GM18520 (cell line): ENCODE measurements at regions not wholly inside any gene's neighbourhood (a gene's known extent, or its start where the extent isn't known, plus 50 kb on each side); places are given as distances from the start of the nearest gene placed in this dataset.

Source experiments
- ATAC-seq: cut with Tn5 transposase; IDR thresholded peaks from one replicate; pipeline ENCODE4 v1.9.1; 2021; ENCODE audit not compliant: unreplicated experiment

DNA sequence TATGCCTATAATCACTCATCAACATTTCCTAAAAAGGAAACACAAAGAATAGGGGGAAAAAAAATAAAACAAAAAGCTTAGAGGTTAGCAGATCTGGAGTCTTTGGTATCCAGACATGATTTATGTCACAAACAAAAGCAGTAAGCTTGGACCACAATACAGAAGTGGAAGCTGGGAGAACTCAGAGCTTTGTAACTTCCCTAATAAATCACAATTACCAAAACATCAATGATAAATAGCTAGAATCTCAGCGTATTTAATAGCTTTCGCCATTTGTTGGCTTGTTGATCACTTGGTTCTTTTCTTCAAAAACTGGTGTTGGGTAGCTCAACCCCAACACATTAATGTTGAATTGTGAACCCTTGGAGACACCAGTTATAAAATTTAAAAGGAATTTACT is 392.5 kb downstream of the IRS1 start:
- no peak for ATAC-seq

GRCh38 chr2:226405465-226405864 is 394.2 kb downstream of the IRS1 start:
- no peak for ATAC-seq

DNA sequence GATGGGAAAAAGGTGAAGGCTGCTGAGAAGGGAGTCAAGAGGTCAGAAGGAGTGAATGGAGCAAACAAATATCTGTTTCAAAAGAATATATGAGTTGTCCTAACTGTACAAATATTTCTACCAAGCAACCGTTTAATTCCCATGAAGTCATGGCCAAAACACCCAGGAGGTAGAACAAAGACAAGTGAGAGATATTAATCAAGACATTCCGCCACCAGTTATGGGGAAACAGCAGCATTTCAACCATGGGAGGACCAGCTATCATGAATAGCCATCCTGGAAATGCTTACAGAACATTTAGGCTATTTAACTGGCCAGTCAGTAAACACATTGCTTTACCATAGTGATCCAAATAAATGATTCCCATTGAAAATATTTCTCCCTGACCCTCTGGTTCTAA is 396.3 kb downstream of the IRS1 start:
- no peak for ATAC-seq

DNA sequence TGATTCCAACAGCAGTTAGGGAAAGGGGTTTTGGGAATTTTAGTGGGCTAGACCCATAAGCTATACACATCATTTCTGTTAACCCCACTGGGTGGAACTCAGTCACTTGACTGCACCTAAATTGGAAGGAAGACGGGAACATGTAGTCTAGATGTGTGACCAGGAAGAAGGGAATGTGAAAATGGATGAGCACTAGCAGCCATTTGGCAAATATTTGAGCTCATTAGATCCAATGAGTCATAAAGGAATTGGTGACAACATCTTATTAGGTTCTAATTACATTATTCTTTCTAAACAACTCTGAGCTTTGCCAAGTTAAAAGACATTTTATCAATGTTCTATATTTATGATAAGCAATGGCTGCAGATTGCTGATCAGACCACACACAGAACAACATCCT is 400.6 kb downstream of the IRS1 start:
- ATAC-seq: no peak

- ATAC-seq: no peak
Measured at GRCh38 chr2:226398580-226398979, 401.0 kb downstream of the IRS1 start.

DNA sequence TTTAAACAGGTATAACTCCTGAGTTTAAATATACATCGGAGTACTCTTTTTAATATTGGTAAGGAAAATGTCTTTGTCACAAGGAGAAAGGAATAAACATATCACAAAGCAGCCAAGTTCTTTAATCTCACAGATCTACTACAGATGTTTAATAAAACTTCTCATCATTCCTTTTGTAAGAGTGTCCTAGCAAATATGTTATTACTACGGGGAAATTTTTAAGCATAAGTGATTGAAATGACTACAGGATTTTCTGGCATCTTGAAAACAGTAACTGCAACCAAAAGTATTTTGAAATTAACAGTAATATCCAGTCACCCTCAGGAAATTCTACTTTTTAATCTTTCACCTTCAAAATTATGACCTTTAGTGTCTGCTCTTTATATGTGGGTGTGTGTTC is 403.1 kb downstream of the IRS1 start:
- no peak for ATAC-seq

GRCh38 chr2:226387499-226387942 is 412.1 kb downstream of the IRS1 start:
- no peak for ATAC-seq

DNA sequence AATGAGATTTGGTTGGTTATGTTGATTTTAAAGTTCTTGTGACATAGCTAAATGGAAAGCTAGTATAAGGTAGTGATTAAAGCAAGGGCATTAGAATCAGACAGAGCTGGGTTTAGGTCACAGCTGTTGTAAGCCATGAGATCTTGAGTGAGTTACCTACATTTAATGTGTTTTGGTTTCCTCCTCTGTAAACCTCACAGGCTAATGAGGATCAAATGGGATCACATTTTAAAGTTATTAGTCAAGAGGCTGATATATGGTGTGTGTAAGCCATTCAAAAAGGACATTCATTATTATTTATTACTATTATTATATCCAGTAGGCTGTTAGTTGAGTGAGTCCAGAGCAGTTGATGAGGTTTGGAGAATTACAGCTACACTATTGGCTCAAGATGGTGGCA is 416.2 kb downstream of the IRS1 start:
- no peak for ATAC-seq

DNA sequence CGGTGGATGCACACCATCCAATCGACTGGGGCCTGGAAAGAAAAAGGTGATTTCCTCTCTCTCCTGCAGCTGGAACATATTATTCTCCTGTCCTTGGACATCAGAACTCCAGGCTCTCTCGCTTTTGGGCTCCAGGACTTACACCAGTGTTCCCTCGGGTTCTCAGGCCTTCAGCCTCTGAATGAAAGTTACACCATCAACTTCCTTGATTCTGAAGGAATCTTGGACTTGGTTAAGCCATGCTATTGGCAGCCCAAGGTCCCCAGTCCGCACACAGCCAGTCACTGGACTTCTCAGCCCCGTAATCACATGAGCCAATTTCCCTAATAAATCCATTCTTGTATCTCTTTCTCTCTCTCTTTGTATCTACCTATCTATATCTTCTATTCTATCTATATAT is 418.9 kb downstream of the IRS1 start:
- ATAC-seq: no peak

DNA sequence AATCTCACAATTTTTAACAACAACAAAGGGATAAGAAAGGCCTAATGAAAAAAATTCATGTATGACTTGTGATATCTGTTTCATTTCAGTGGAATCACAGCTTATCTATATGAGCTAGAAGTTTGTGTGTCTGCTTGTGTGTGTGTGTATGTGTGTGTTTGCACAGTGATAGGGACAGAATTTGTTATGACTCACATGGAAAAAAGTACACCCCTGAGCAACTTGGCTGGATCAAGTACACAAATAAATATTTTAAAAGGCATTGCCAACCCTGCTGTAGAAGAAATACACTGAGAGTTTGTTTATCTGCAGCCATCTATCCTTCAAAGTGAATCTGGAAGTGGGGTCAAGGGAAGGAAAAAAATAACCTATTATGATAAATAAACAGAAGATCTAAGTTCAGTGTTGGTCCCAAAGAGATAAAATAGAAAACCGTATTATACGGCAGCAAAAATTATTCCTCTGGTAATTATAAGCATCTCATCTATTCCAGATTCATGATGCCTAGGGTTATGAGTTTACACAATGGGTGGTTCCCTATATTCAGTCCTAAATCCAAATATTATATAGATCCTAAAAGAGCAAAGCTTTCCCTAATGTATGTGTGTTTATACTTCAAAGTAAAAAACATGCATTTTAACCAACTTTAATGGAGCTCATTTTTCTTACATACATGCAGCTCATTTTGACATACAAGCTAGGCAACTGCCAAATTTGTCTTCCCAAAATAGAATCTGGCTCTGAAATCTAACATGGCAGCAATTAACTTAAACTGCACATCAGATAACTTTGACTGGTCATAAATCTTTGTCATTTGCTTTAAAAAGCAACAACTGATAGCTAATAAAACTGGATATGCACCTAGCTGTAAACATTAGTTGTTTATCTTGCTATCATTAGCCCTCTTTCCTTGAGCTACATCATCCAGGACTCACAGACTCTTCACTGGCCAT is 420.6 kb downstream of the IRS1 start:
- no peak for ATAC-seq

DNA sequence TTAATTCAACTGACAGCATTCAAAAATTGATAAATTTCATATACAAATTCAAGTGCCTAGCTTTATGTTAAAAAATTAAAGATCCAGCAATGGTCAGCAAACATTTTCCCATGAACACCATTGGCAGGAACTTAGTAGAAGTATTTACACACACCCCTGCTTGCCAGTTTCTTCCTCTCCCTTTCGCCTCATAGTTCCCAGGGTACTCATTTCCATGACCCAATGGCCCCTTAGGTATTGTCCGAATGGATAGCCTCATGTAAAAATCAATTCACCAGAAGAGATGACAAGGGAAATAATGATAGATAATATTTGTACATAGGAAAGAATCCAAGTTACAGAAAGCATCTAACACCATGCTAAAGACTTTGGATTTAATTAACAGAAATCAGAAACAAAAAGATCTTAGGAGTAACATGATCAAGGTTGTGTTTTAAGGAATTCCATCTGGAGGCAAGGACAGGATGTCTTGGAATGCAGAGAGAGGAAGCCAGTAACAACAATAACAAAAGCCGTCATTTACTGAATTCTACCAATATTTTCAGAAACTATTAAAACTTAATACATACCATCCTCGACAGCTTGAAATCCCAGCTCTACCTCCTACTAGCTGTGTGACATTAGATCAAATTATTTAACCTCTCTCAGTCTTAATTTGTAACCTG is 423.0 kb downstream of the IRS1 start:
- no peak for ATAC-seq

DNA sequence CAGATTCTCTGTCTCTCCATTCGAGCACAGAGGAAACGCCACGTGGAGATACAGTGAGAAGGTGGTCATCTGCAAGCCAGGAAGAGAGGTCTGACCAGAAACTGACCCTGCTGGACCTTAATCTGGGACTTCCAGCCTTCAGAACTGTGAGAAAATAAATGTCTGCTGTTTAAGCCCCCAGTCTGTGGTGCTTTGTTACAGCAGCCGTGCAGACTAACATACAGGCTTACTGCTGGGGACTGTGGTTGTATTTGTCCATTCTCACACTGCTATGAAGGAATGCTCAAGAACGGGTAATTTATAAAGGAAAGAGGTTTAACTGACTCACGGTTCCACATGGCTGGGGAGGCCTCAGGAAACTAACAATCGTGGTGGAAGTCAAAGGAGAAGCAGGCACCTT is 432.7 kb downstream of the IRS1 start:
- no peak for ATAC-seq

- no peak for ATAC-seq
Measured at GRCh38 chr2:226364217-226364616, 435.4 kb downstream of the IRS1 start.

GRCh38 chr2:226362980-226363379 is 436.6 kb downstream of the IRS1 start:
- ATAC-seq: no peak

GRCh38 chr2:226360658-226361057 is 439.0 kb downstream of the IRS1 start:
- ATAC-seq: no peak

- no peak for ATAC-seq
Measured at GRCh38 chr2:226358688-226359087, 440.9 kb downstream of the IRS1 start.

DNA sequence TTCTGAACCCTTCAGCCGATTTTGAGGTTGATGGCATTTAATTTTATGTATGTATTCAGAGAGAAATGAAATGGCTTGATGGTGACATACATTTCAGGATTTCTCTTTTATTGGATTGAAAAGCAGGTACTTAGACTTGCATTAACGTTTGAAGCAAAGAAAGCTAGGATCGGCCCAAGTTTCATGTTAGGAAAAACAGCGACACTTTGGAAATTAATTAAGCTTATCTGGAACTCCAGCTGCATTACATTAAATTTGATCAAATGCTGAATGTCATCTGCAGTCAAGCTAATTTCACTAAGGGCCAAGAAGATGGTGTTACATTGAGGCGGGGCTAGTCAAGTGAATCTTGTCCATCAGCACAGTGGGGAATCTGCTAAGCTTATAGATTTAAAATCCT is 441.8 kb downstream of the IRS1 start:
- ATAC-seq: no peak

GRCh38 chr2:226355600-226355999 is 444.0 kb downstream of the IRS1 start:
- no peak for ATAC-seq

- ATAC-seq: no peak
Measured at GRCh38 chr2:226354434-226354833, 445.2 kb downstream of the IRS1 start.

DNA sequence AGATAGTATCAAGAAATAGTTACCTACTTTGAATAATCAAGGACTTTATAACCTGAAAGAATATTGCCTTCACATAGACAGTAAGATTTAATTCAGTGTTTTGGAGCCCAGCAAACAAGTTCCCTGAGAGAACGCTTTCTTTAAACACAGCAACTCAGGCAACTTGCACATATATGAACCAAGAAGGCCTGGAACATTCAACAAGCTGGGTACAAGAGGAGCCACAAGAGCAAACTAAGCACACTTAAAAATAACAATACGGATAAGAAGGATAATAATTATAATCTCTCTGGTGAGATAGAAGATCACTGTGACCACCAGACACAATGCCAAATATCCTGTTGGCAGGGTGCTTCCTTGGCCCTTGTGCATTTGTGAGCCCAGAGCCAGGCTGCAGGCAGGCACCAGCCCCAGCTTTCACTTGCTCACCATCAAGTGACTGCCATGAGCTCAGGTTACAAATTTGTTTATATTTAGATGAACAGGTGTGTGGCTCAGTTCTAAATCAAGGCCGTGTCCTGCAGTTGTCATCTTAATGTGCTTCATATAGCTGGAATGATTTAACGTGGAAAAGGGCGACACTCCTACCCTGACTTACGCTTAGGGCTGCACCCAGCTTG is 446.6 kb downstream of the IRS1 start:
- no peak for ATAC-seq

GRCh38 chr2:226351711-226352110 is 447.9 kb downstream of the IRS1 start:
- ATAC-seq: no peak

- ATAC-seq: no peak
Measured at GRCh38 chr2:226339616-226340015, 460.0 kb downstream of the IRS1 start.
